Calu3 (cell line): ENCODE measurements at regions not wholly inside any gene's neighbourhood (a gene's known extent, or its start where the extent isn't known, plus 50 kb on each side); places are given as distances from the start of the nearest gene placed in this dataset.

Experiments used
- BruUV-seq: library from RNA; stranded (reverse); fragments of 400-500 nt; replicated peaks from 2 replicates; lab custom pipeline; 2021; lab: Mats Ljungman, UMichigan
- CTCF ChIA-PET: fragments of 300-600 bp; sonication (Branson Sonifier 250); formaldehyde crosslinking; loops from one replicate; lab custom pipeline; 2022; ENCODE audit warnings: antibody characterized with exemption; lab: Charles Lee
- DNase-seq: peaks from one replicate; pipeline ENCODE4 v3.0.0; 2022
- H3K27ac Mint-ChIP-seq: one replicate; pipeline ENCODE4 v1.8.0; 2022; ENCODE audit warnings: mixed read lengths; ENCODE audit not compliant: unreplicated experiment
- H3K27me3 Mint-ChIP-seq: one replicate; pipeline ENCODE4 v1.8.0; 2022; ENCODE audit warnings: mixed read lengths; ENCODE audit not compliant: unreplicated experiment
- H3K36me3 Mint-ChIP-seq: one replicate; pipeline ENCODE4 v1.8.0; 2022; ENCODE audit warnings: mild to moderate bottlenecking, moderate library complexity, mixed read lengths; ENCODE audit not compliant: insufficient read depth, unreplicated experiment
- H3K4me1 Mint-ChIP-seq: one replicate; pipeline ENCODE4 v1.8.0; 2022; ENCODE audit warnings: mild to moderate bottlenecking, low read depth, mixed read lengths; ENCODE audit not compliant: unreplicated experiment
- H3K4me3 Mint-ChIP-seq: one replicate; pipeline ENCODE4 v1.8.0; 2022; ENCODE audit warnings: mild to moderate bottlenecking, low read depth, moderate library complexity, mixed read lengths; ENCODE audit not compliant: unreplicated experiment
- H3K9me3 Mint-ChIP-seq: one replicate; pipeline ENCODE4 v1.8.0; 2022; ENCODE audit warnings: low read depth, mixed read lengths; ENCODE audit not compliant: unreplicated experiment
- CTCF ChIP-seq: fragments of 200-600 bp; IDR thresholded peaks from one replicate; pipeline ENCODE4 v1.8.0; 2022; ENCODE audit warnings: antibody characterized with exemption; ENCODE audit not compliant: unreplicated experiment
- intact Hi-C: fragments of 100-400 bp; cut with micrococcal nuclease; formaldehyde crosslinking; loops from one replicate; pipeline ENCODE4 v1.10.0; 2022; ENCODE audit not compliant: unreplicated experiment

GRCh38 chr14:101151927-101152305 lies 248.4 kb upstream of the RTL1 start:
- no peaks in the 10 kb centered on the region for H3K9me3 Mint-ChIP-seq
- BruUV-seq: TSS peak; percentile 79
- DNase-seq: no peak

GRCh38 chr14:101152855-101153254 lies 249.3 kb upstream of the RTL1 start:
- no peaks in the 10 kb centered on the region for H3K36me3 Mint-ChIP-seq
- no peak for DNase-seq
- TF ChIP-seq CTCF: no peak
- H3K4me3 Mint-ChIP-seq: no peak overlapping the region
- CTCF ChIA-PET: no interaction called here
- no TSS peak for BruUV-seq
- peaks cover 19% of the 10 kb centered on the region for H3K4me1 Mint-ChIP-seq
- H3K9me3 Mint-ChIP-seq: no peaks in the 10 kb centered on the region
- no peak overlapping the region for H3K27ac Mint-ChIP-seq
- H3K27me3 Mint-ChIP-seq: no peaks in the 10 kb centered on the region
- intact Hi-C loops: loop anchor here (10.0 kb wide), 1 partner anchor 168 kb away; no protein-coding TSS in a partner anchor

More at GRCh38 chr14:101151927-101152305, 248.4 kb upstream of the RTL1 start:
- CTCF ChIA-PET: no interaction called here
- H3K27ac Mint-ChIP-seq: no peak overlapping the region
- intact Hi-C loops: loop anchor here (10.0 kb wide), 1 partner anchor 167 kb away; no protein-coding TSS in a partner anchor
- H3K36me3 Mint-ChIP-seq: no peaks in the 10 kb centered on the region
- TF ChIP-seq CTCF: no peak
- no peak overlapping the region for H3K4me3 Mint-ChIP-seq
- no peaks in the 10 kb centered on the region for H3K27me3 Mint-ChIP-seq
- peaks cover 23% of the 10 kb centered on the region for H3K4me1 Mint-ChIP-seq

- no peaks in the 10 kb centered on the region for H3K36me3 Mint-ChIP-seq
- H3K27me3 Mint-ChIP-seq: no peaks in the 10 kb centered on the region
- no peak overlapping the region for H3K4me3 Mint-ChIP-seq
- DNase-seq: no peak
- TF ChIP-seq CTCF: no peak
- no TSS peak for BruUV-seq
- peaks cover 11% of the 10 kb centered on the region for H3K4me1 Mint-ChIP-seq
- H3K9me3 Mint-ChIP-seq: no peaks in the 10 kb centered on the region
- intact Hi-C loops: loop anchor here (10.0 kb wide), 1 partner anchor 169 kb away; no protein-coding TSS in a partner anchor
- CTCF ChIA-PET: no interaction called here
- no peak overlapping the region for H3K27ac Mint-ChIP-seq
Measured at GRCh38 chr14:101153691-101154090, 250.2 kb upstream of the RTL1 start.

GRCh38 chr14:101155575-101155974 lies 252.1 kb upstream of the RTL1 start:
- no TSS peak for BruUV-seq
- CTCF ChIA-PET: no interaction called here

More at GRCh38 chr14:101155575-101155974, 252.1 kb upstream of the RTL1 start:
- intact Hi-C loops: loop anchor here (10.0 kb wide), 1 partner anchor 171 kb away; no protein-coding TSS in a partner anchor
- Mint-ChIP-seq H3K27ac (no peak overlapping the region), H3K9me3 (no peaks in the 10 kb centered on the region), H3K27me3 (no peaks in the 10 kb centered on the region), H3K4me1 (peaks cover 8% of the 10 kb centered on the region), H3K36me3 (no peaks in the 10 kb centered on the region), H3K4me3 (no peak overlapping the region)
- TF ChIP-seq CTCF: no peak
- DNase-seq: no peak
